HG03045 (cell line): ENCODE measurements at regions not wholly inside any gene's neighbourhood (a gene's known extent, or its start where the extent isn't known, plus 50 kb on each side); places are given as distances from the start of the nearest gene placed in this dataset.
"Not testable (repeated sequence)": the region's sequence is repeated elsewhere in the genome, so short reads cannot be mapped to it uniquely, and the experiment has no call there.

Experiments
- ATAC-seq: cut with Tn5 transposase; IDR thresholded peaks from one replicate; pipeline ENCODE4 v1.9.1; 2021; ENCODE audit warnings: mild to moderate bottlenecking, moderate library complexity; ENCODE audit not compliant: unreplicated experiment

GRCh38 chr6:98014442-98015201 lies 731.6 kb upstream of the MMS22L start:
- no peak for ATAC-seq

GRCh38 chr6:98016565-98016964 lies 733.5 kb upstream of the MMS22L start:
- ATAC-seq = no peak

- no peak for ATAC-seq
These were observed 737.2 kb upstream of the MMS22L start for GRCh38 chr6:98020222-98020621.

GRCh38 chr6:98024359-98024758 lies 741.3 kb upstream of the MMS22L start:
- no peak for ATAC-seq

- no peak for ATAC-seq
These were observed 744.9 kb upstream of the MMS22L start for GRCh38 chr6:98027898-98028297.

GRCh38 chr6:98033617-98034016 lies 750.6 kb upstream of the MMS22L start:
- no peak for ATAC-seq

GRCh38 chr6:98036344-98036923 lies 753.4 kb upstream of the MMS22L start:
- ATAC-seq = no peak

GRCh38 chr6:98037571-98037970 lies 754.6 kb upstream of the MMS22L start:
- no peak for ATAC-seq

- no peak for ATAC-seq
These were observed 756.4 kb upstream of the MMS22L start for GRCh38 chr6:98039443-98039842.

GRCh38 chr6:98039904-98040607 lies 757.0 kb upstream of the MMS22L start:
- no peak for ATAC-seq

GRCh38 chr6:98041056-98041455 lies 758.0 kb upstream of the MMS22L start:
- no peak for ATAC-seq

GRCh38 chr6:98041921-98042320 lies 758.9 kb upstream of the MMS22L start:
- no peak for ATAC-seq

- ATAC-seq = no peak
These were observed 761.1 kb upstream of the MMS22L start for GRCh38 chr6:98044151-98044561.

- no peak for ATAC-seq
These were observed 761.9 kb upstream of the MMS22L start for GRCh38 chr6:98044791-98045470.

- no peak for ATAC-seq
These were observed 764.1 kb upstream of the MMS22L start for GRCh38 chr6:98047164-98047563.

- ATAC-seq = no peak
These were observed 764.9 kb upstream of the MMS22L start for GRCh38 chr6:98047871-98048270.

- ATAC-seq = no peak
These were observed 771.4 kb upstream of the MMS22L start for GRCh38 chr6:98054453-98054852.

GRCh38 chr6:98056955-98057354 lies 773.9 kb upstream of the MMS22L start:
- no peak for ATAC-seq

GRCh38 chr6:98067375-98067774 lies 767.0 kb upstream of the POU3F2 start:
- no peak for ATAC-seq

- not testable (repeated sequence) for ATAC-seq
These were observed 745.8 kb upstream of the POU3F2 start for GRCh38 chr6:98088537-98088936.

- ATAC-seq = no peak
These were observed 742.0 kb upstream of the POU3F2 start for GRCh38 chr6:98092331-98092730.
